H1 (cell line): ENCODE measurements at regions not wholly inside any gene's neighbourhood (a gene's known extent, or its start where the extent isn't known, plus 50 kb on each side); places are given as distances from the start of the nearest gene placed in this dataset.

ENCODE experiments used
- CTCF ChIA-PET: fragments of 300-600 bp; sonication (Branson Sonifier 250); formaldehyde crosslinking; loops from one replicate; lab custom pipeline; 2021; ENCODE audit not compliant: partially characterized antibody; lab: Charles Lee
- POLR2A ChIA-PET: fragments of 300-600 bp; sonication (Branson Sonifier 250); formaldehyde crosslinking; loops from one replicate; lab custom pipeline; 2021; ENCODE audit warnings: inconsistent platforms; ENCODE audit not compliant: partially characterized antibody; lab: Charles Lee
- DNase-seq, 2 experiments: peaks; one replicate each; pipeline versions ENCODE4 v3.0.0 to v3.0.0-alpha.2; 2010 to 2022; ENCODE audit warnings: low spot score in 2 of 2, low read depth in 1 of 2, mixed read lengths in 1 of 2
- FAIRE-seq: peaks from 2 replicates; lab custom pipeline; 2011; peaks lifted over from hg19 to GRCh38; lab: Jason Lieb, UNC
- H2AFZ ChIP-seq: 2 replicates; pipeline ENCODE4 v1.8.1; 2012; ENCODE audit warnings: low read length, inconsistent platforms
- H2AK5ac ChIP-seq: 2 replicates; pipeline ENCODE4 v1.6.1; 2013; ENCODE audit warnings: low read depth, low read length
- H2BK120ac ChIP-seq: replicated peaks from 2 replicates; pipeline ENCODE3; 2013; ENCODE audit warnings: low read depth, low read length, inconsistent platforms
- H2BK12ac ChIP-seq: 2 replicates; pipeline ENCODE4 v1.6.1; 2013; ENCODE audit warnings: low read depth, low read length
- H2BK15ac ChIP-seq: 2 replicates; pipeline ENCODE4 v1.6.1; 2013; ENCODE audit warnings: low read length
- H2BK20ac ChIP-seq: 2 replicates; pipeline ENCODE4 v1.6.1; 2013; ENCODE audit warnings: low read length
- H2BK5ac ChIP-seq: 2 replicates; pipeline ENCODE4 v1.6.1; 2013; ENCODE audit warnings: low read depth, low read length
- H3K14ac ChIP-seq: 2 replicates; pipeline ENCODE4 v1.6.1; 2013; ENCODE audit warnings: inconsistent platforms; ENCODE audit not compliant: insufficient read length
- H3K18ac ChIP-seq: 2 replicates; pipeline ENCODE4 v1.6.1; 2013; ENCODE audit warnings: low read length; ENCODE audit errors: extremely low read depth
- H3K23ac ChIP-seq: 2 replicates; pipeline ENCODE4 v1.6.1; 2013; ENCODE audit warnings: inconsistent platforms; ENCODE audit not compliant: insufficient read length
- H3K23me2 ChIP-seq: 2 replicates; pipeline ENCODE4 v1.6.1; 2013; ENCODE audit warnings: low read depth, low read length
- H3K27ac ChIP-seq: 2 replicates; pipeline ENCODE4 v1.6.1; 2011; ENCODE audit warnings: low read depth, low read length, inconsistent platforms
- H3K27me3 ChIP-seq, 4 experiments: replicated peaks in 1 of 4; 1 replicate in 1 of 4; 2 replicates in 3 of 4; pipeline versions ENCODE4 v1.6.1 to v1.8.1; 2011 to 2013; ENCODE audit warnings: low read length in 3 of 4, mild to moderate bottlenecking in 3 of 4, inconsistent platforms in 2 of 4, mixed read lengths in 2 of 4, moderate library complexity in 1 of 4; ENCODE audit not compliant: control insufficient read depth in 3 of 4, insufficient read depth in 3 of 4; ENCODE audit errors: extremely low read depth in 1 of 4
- H3K36me3 ChIP-seq, 4 experiments: 2 replicates each; pipeline versions ENCODE4 v1.6.1 to v1.8.1; 2011 to 2013; ENCODE audit warnings: mild to moderate bottlenecking in 4 of 4, low read length in 3 of 4, moderate library complexity in 2 of 4, control low read depth in 1 of 4, inconsistent platforms in 1 of 4; ENCODE audit not compliant: insufficient read depth in 4 of 4, control insufficient read depth in 2 of 4
- H3K4ac ChIP-seq: replicated peaks from 2 replicates; pipeline ENCODE3; 2013; ENCODE audit warnings: low read length, low read depth, mixed read lengths, inconsistent platforms; ENCODE audit not compliant: insufficient read length
- H3K4me1 ChIP-seq, 4 experiments: replicated peaks in 1 of 4; 1 replicate in 1 of 4; 2 replicates in 3 of 4; pipeline versions ENCODE4 v1.6.1 to v1.8.1; 2011 to 2013; ENCODE audit warnings: low read length in 3 of 4, inconsistent platforms in 2 of 4, mixed read lengths in 1 of 4; ENCODE audit not compliant: insufficient read depth in 4 of 4, control insufficient read depth in 3 of 4
- H3K4me2 ChIP-seq, 2 experiments: 2 replicates each; pipeline versions ENCODE4 v1.6.1 to v1.8.1; 2011 to 2013; ENCODE audit warnings: low read depth in 2 of 2, low read length in 2 of 2, control low read depth in 1 of 2, inconsistent platforms in 1 of 2, mild to moderate bottlenecking in 1 of 2; ENCODE audit not compliant: insufficient read depth in 1 of 2
- H3K4me3 ChIP-seq, 4 experiments: fragments of 200-600, 300-600 bp in 1 of 4; sonication (generic), shearing (Covaris generic), sonication (Bioruptor Twin) in 1 of 4; 2 replicates each; pipeline versions ENCODE4 v1.5.1 to v1.8.1; 2011 to 2016; ENCODE audit warnings: low read length in 4 of 4, low read depth in 3 of 4, control low read depth in 2 of 4, inconsistent platforms in 2 of 4, mild to moderate bottlenecking in 2 of 4, mixed read lengths in 1 of 4, moderate library complexity in 1 of 4; ENCODE audit not compliant: insufficient read depth in 2 of 4; ENCODE audit errors: extremely low read depth in 1 of 4
- H3K56ac ChIP-seq: replicated peaks from 2 replicates; pipeline ENCODE3; 2013; ENCODE audit warnings: low read depth, mild to moderate bottlenecking, mixed read lengths, low read length, inconsistent platforms; ENCODE audit not compliant: insufficient read length
- H3K79me1 ChIP-seq: 2 replicates; pipeline ENCODE4 v1.6.1; 2013; ENCODE audit warnings: low read depth, low read length, control low read depth
- H3K79me2 ChIP-seq, 2 experiments: 2 replicates each; pipeline versions ENCODE4 v1.6.1 to v1.8.1; 2012 to 2013; ENCODE audit warnings: low read length in 2 of 2, mild to moderate bottlenecking in 2 of 2, inconsistent platforms in 1 of 2; ENCODE audit not compliant: insufficient read depth in 2 of 2, control insufficient read depth in 1 of 2
- H3K9ac ChIP-seq, 4 experiments: replicated peaks in 1 of 4; 1 replicate in 1 of 4; 2 replicates in 3 of 4; pipeline versions ENCODE4 v1.6.1 to v1.8.1; 2011 to 2013; ENCODE audit warnings: low read depth in 3 of 4, low read length in 3 of 4, control low read depth in 2 of 4, mild to moderate bottlenecking in 2 of 4, moderate library complexity in 2 of 4, inconsistent platforms in 1 of 4; ENCODE audit errors: extremely low read depth in 1 of 4
- H3K9me3 ChIP-seq, 2 experiments: 2 replicates each; pipeline versions ENCODE4 v1.6.1 to v1.8.1; 2012 to 2013; ENCODE audit warnings: mild to moderate bottlenecking in 2 of 2, moderate library complexity in 2 of 2, control low read depth in 1 of 2, inconsistent platforms in 1 of 2, low read depth in 1 of 2, low read length in 1 of 2, mixed read lengths in 1 of 2; ENCODE audit not compliant: insufficient read depth in 2 of 2
- H4K20me1 ChIP-seq, 2 experiments: replicated peaks in 1 of 2; 2 replicates each; pipeline versions ENCODE3 to v1.8.1; 2011 to 2013; ENCODE audit warnings: inconsistent platforms in 2 of 2, low read length in 2 of 2, mild to moderate bottlenecking in 1 of 2; ENCODE audit not compliant: insufficient read depth in 2 of 2, control insufficient read depth in 1 of 2
- H4K5ac ChIP-seq: 2 replicates; pipeline ENCODE4 v1.6.1; 2013; ENCODE audit warnings: low read length, low read depth, mixed read lengths, inconsistent platforms; ENCODE audit not compliant: insufficient read length
- H4K8ac ChIP-seq: 2 replicates; pipeline ENCODE4 v1.8.0; 2013; ENCODE audit warnings: mild to moderate bottlenecking, moderate library complexity, low read length, inconsistent platforms; ENCODE audit not compliant: insufficient read depth; ENCODE audit errors: extremely low read depth
- H4K91ac ChIP-seq: replicated peaks from 2 replicates; pipeline ENCODE3; 2013; ENCODE audit warnings: low read length, mixed read lengths, inconsistent platforms; ENCODE audit not compliant: insufficient read length
- BCL11A ChIP-seq, 2 experiments: IDR thresholded peaks; one replicate each; pipeline ENCODE4 v1.6.1; 2011; ENCODE audit warnings: low read depth in 2 of 2, low read length in 2 of 2, mild to moderate bottlenecking in 2 of 2
- GABPA ChIP-seq: IDR thresholded peaks from 2 replicates; pipeline ENCODE4 v1.6.1; 2011; ENCODE audit warnings: mild to moderate bottlenecking, low read length, moderate library complexity, borderline replicate concordance; ENCODE audit not compliant: insufficient read depth
- HDAC2 ChIP-seq, 2 experiments: fragments of 300-600 bp in 1 of 2; sonication (generic) in 1 of 2; IDR thresholded peaks; 2 replicates each; pipeline ENCODE4 v1.6.1; 2011 to 2012; ENCODE audit warnings: low read depth in 2 of 2, low read length in 2 of 2, mild to moderate bottlenecking in 2 of 2, moderate library complexity in 2 of 2, borderline replicate concordance in 1 of 2, inconsistent platforms in 1 of 2
- RFX5 ChIP-seq: IDR thresholded peaks from 2 replicates; pipeline ENCODE4 v1.6.1; 2011; ENCODE audit warnings: low read depth, low read length, improper control_type of control experiment, borderline replicate concordance
- SIX5 ChIP-seq: IDR thresholded peaks from 2 replicates; pipeline ENCODE4 v1.6.1; 2011; ENCODE audit warnings: mild to moderate bottlenecking, low read depth, low read length
- SRF ChIP-seq: IDR thresholded peaks from 2 replicates; pipeline ENCODE4 v1.6.1; 2011; ENCODE audit warnings: mild to moderate bottlenecking, low read depth, low read length, moderate library complexity
- TCF12 ChIP-seq: IDR thresholded peaks from 2 replicates; pipeline ENCODE4 v1.6.1; 2011; ENCODE audit warnings: low read depth, mild to moderate bottlenecking, low read length
- YY1 ChIP-seq: IDR thresholded peaks from 2 replicates; pipeline ENCODE4 v1.6.1; 2011; ENCODE audit warnings: low read depth, mild to moderate bottlenecking, low read length
- WGBS, 2 experiments: shearing (Covaris generic) in 1 of 2; methylation state at CpG; one replicate each; pipeline versions ENCODE4 v1.1.6 to v1.1.7; 2013 to 2015; ENCODE audit warnings: low lambda C conversion rate in 2 of 2, mixed read lengths in 2 of 2, inconsistent platforms in 1 of 2, low coverage in 1 of 2, missing lambda C conversion rate in 1 of 2; ENCODE audit not compliant: insufficient replicate concordance in 2 of 2, insufficient coverage in 1 of 2, insufficient read length in 1 of 2; ENCODE audit errors: extremely low coverage in 1 of 2, missing lambda C conversion rate in 1 of 2; 5-methylcytosine and 5-hydroxymethylcytosine counted together

DNA sequence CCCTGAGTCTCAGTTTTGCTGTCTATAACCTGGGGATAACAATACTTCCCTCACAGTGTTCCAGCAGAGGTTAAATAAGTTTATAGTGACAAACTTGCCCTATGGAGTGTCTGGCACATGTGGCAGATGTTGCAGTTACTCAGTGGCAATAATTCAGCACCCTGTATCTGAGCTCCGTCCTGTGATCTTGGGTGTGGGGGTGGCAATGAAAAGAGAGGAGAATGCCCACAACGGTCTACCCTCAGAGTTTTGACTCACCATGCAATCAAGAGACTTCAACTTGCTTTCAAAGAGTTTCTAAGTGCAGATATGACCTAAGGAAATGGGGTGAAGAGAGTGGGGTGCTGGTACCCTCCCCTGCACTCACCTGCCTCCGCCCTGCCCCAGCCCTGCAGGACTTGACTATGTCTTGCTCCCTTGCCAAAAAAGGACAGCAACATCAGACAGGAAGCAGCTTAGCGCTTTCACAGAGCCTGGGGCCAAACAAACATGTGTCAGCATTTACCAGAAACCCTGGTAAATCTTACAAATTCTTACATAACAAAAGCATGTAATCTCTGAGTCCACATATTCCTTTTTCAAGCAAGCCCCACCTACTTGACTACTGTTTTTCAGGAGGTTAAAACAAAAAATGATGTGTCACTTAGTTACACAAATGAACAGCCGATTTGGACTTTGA, 185.1 kb upstream of the CAMK1G start:
- FAIRE-seq = no peak
- no peak overlapping the region for H3K56ac ChIP-seq
- no peak overlapping the region for H3K4me3 ChIP-seq
- no peak overlapping the region for H2AFZ ChIP-seq
- no peaks in the 10 kb centered on the region for H4K20me1 ChIP-seq
- H3K23me2 ChIP-seq = no peaks in the 10 kb centered on the region
- peak overlapping the region; percentile 55; the same call in 1 of the 2 replicates for H2BK20ac ChIP-seq
- no peaks in the 10 kb centered on the region for H3K27me3 ChIP-seq
- no peak overlapping the region for H3K18ac ChIP-seq
- peak overlapping the region; percentile 59 for H2BK120ac ChIP-seq
- H4K5ac ChIP-seq = no peak overlapping the region
- CTCF ChIA-PET = interaction anchor here (1.0 to 1.7 kb wide), 5 partner anchors 8 to 203 kb away, joined by 3 to 6 read pairs (median 3); no protein-coding TSS in a partner anchor
- peak overlapping the region; percentile 65 for H2BK12ac ChIP-seq
- H3K4me1 ChIP-seq = peaks cover 3 to 9% (median 6%) of the 10 kb centered on the region in 4 experiments; a peak in 6 of 7 replicates
- no peak overlapping the region for H2AK5ac ChIP-seq
- POLR2A ChIA-PET = interaction anchor here (1.0 to 1.5 kb wide), 3 partner anchors 14 to 22 kb away, joined by 3 read pairs; no protein-coding TSS in a partner anchor
- 79% methylated on average over 5 of the region's 5 CpGs; no CpG with 5 or more reads in 1 of the 2 experiments for WGBS, 2 experiments
- H3K9me3 ChIP-seq = no peaks in the 10 kb centered on the region
- no peaks in the 10 kb centered on the region for H3K79me1 ChIP-seq
- no peak overlapping the region for H3K23ac ChIP-seq
- H4K91ac ChIP-seq = peak overlapping the region; percentile 5
- H2BK15ac ChIP-seq = 0 out of 2 replicates have a peak overlapping the region, but pooled peaks have one; percentile 36
- no peak overlapping the region for H4K8ac ChIP-seq
- TF ChIP-seq GABPA (no peak), YY1 (no peak), SRF (peak; percentile 86), RFX5 (no peak), BCL11A (IDR thresholded peaks at IDR 0.05; ENCODE audit: low read depth in 2 of 2, low read length in 2 of 2) (no peak), TCF12 (no peak), SIX5 (no peak), HDAC2 (IDR thresholded peaks at IDR 0.05; ENCODE audit: borderline replicate concordance in 1 of 2, low read depth in 2 of 2, low read length in 2 of 2) (no peak)
- H3K79me2 ChIP-seq = no peaks in the 10 kb centered on the region
- peak overlapping the region; percentile 73; the same call in 1 of the 2 replicates for H2BK5ac ChIP-seq
- no peak overlapping the region for H3K14ac ChIP-seq
- H3K4me2 ChIP-seq = no peak overlapping the region
- no peak overlapping the region for H3K4ac ChIP-seq
- H3K9ac ChIP-seq = no peak overlapping the region
- no peak for DNase-seq
- no peak overlapping the region for H3K27ac ChIP-seq
- H3K36me3 ChIP-seq = no peaks in the 10 kb centered on the region
